HepG2 (cell line): ENCODE measurements at regions not wholly inside any gene's neighbourhood (a gene's known extent, or its start where the extent isn't known, plus 50 kb on each side); places are given as distances from the start of the nearest gene placed in this dataset.

Experiments
- ATAC-seq: fragments of 200-7000 bp; cut with Tn5 transposase; 3 replicates; pipeline ENCODE4 v1.9.1; 2020; ENCODE audit warnings: mild to moderate bottlenecking, moderate library complexity
- BruUV-seq: library from RNA; stranded (reverse); fragments of 400-500 nt; replicated peaks from 2 replicates; lab custom pipeline; 2021; lab: Mats Ljungman, UMichigan
- CTCF ChIA-PET: fragments of 300-600 bp; formaldehyde crosslinking; extraction: SDS; loops from one replicate; lab custom pipeline; 2021; ENCODE audit warnings: low total read pairs, inconsistent platforms, low intra/inter-chr PET ratio; lab: Yijun Ruan, JAX
- POLR2A ChIA-PET: fragments of 350-600 bp; sonication (Branson Sonifier 250); formaldehyde crosslinking; loops from one replicate; lab custom pipeline; 2020; ENCODE audit warnings: antibody characterized with exemption, inconsistent platforms; lab: Yijun Ruan, JAX
- DNase-seq: peaks from one replicate; pipeline ENCODE4 v3.0.0-alpha.2; 2015; ENCODE audit warnings: low spot score
- FAIRE-seq: peaks from 3 replicates; lab custom pipeline; 2011; peaks lifted over from hg19 to GRCh38; lab: Jason Lieb, UNC
- H2AFZ ChIP-seq: one replicate; pipeline ENCODE4 v1.6.1; 2011; ENCODE audit warnings: low read length, inconsistent platforms
- H3K27ac ChIP-seq: fragments of 300-600 bp; 3 replicates; pipeline ENCODE4 v1.8.0; 2011; ENCODE audit warnings: mixed run types, mild to moderate bottlenecking, mixed read lengths, low read length, inconsistent platforms; ENCODE audit not compliant: insufficient read depth; ENCODE audit errors: extremely low read length
- H3K27me3 ChIP-seq, 2 experiments: fragments of 200-600 bp in 1 of 2; 2 replicates in 1 of 2; 3 replicates in 1 of 2; pipeline versions ENCODE4 v1.6.0 to v1.8.0; 2011; ENCODE audit warnings: low read length in 2 of 2, mild to moderate bottlenecking in 2 of 2, moderate library complexity in 2 of 2, inconsistent platforms in 1 of 2; ENCODE audit not compliant: insufficient read depth in 2 of 2, control insufficient read depth in 1 of 2
- H3K36me3 ChIP-seq, 2 experiments: fragments of 200-600 bp in 1 of 2; replicated peaks in 1 of 2; 2 replicates in 1 of 2; 3 replicates in 1 of 2; pipeline versions ENCODE4 v1.5.1 to v1.8.0; 2011; ENCODE audit warnings: low read length in 2 of 2, inconsistent platforms in 1 of 2; ENCODE audit not compliant: insufficient read depth in 2 of 2, control insufficient read depth in 1 of 2
- H3K4me1 ChIP-seq: 2 replicates; pipeline ENCODE4 v1.5.1; 2012; ENCODE audit warnings: low read length, inconsistent platforms; ENCODE audit not compliant: insufficient read depth
- H3K4me2 ChIP-seq: 2 replicates; pipeline ENCODE4 v1.6.0; 2011; ENCODE audit warnings: low read depth, low read length, inconsistent platforms
- H3K4me3 ChIP-seq, 3 experiments: fragments of 200-600 bp in 1 of 3; sonication (generic), shearing (Covaris generic) in 1 of 3; replicated peaks in 1 of 3; 2 replicates each; pipeline ENCODE4 v1.5.1; 2011 to 2016; ENCODE audit warnings: low read length in 3 of 3, inconsistent platforms in 2 of 3, low read depth in 2 of 3, mild to moderate bottlenecking in 2 of 3, control low read depth in 1 of 3, mixed read lengths in 1 of 3; ENCODE audit not compliant: insufficient read depth in 1 of 3
- H3K79me2 ChIP-seq: one replicate; pipeline ENCODE4 v1.6.1; 2011; ENCODE audit warnings: low read length, inconsistent platforms; ENCODE audit not compliant: insufficient read depth
- H3K9ac ChIP-seq: 2 replicates; pipeline ENCODE4 v1.6.0; 2011; ENCODE audit warnings: mild to moderate bottlenecking, low read depth, low read length, inconsistent platforms; ENCODE audit not compliant: insufficient read depth
- H3K9me3 ChIP-seq: 2 replicates; pipeline ENCODE4 v1.5.1; 2012; ENCODE audit warnings: mild to moderate bottlenecking, low read length
- H4K20me1 ChIP-seq: 2 replicates; pipeline ENCODE4 v1.6.0; 2011; ENCODE audit warnings: inconsistent platforms, mild to moderate bottlenecking, low read length, moderate library complexity; ENCODE audit not compliant: insufficient read depth
- AHR ChIP-seq: IDR thresholded peaks from 2 replicates; pipeline ENCODE4 v1.6.1; 2018; ENCODE audit warnings: missing genetic modification reagents, missing compliant biosample characterization
- CTCF ChIP-seq: sonication (generic); formaldehyde crosslinking; IDR thresholded peaks from 2 replicates; pipeline ENCODE4 v1.5.0; 2020; ENCODE audit warnings: mild to moderate bottlenecking, missing genetic modification reagents, moderate library complexity
- FOXA1 ChIP-seq, 2 experiments: fragments of 450-650 bp in 1 of 2; sonication (generic) in 1 of 2; formaldehyde crosslinking in 1 of 2; IDR thresholded peaks; 2 replicates each; pipeline versions ENCODE4 v1.4.0 to v1.6.1; 2016 to 2020; ENCODE audit warnings: missing genetic modification reagents in 1 of 2
- GLMP ChIP-seq: sonication (generic); formaldehyde crosslinking; IDR thresholded peaks from 2 replicates; pipeline ENCODE4 v1.9.0; 2021; ENCODE audit warnings: missing genetic modification reagents, mild to moderate bottlenecking, borderline replicate concordance
- KAT2B ChIP-seq: fragments of 150-350 bp; IDR thresholded peaks from 2 replicates; pipeline ENCODE4 v1.6.1; 2014; ENCODE audit warnings: low read depth, low read length, borderline replicate concordance
- RFXAP ChIP-seq: sonication (generic); formaldehyde crosslinking; IDR thresholded peaks from 2 replicates; pipeline ENCODE4 v1.4.0; 2020; ENCODE audit warnings: missing genetic modification reagents, borderline replicate concordance
- SCMH1 ChIP-seq: sonication (generic); formaldehyde crosslinking; IDR thresholded peaks from 2 replicates; pipeline ENCODE4 v1.9.0; 2021; ENCODE audit warnings: missing genetic modification reagents, mild to moderate bottlenecking, borderline replicate concordance
- SP2 ChIP-seq: sonication (generic); formaldehyde crosslinking; IDR thresholded peaks from 2 replicates; pipeline ENCODE4 v1.5.1; 2020; ENCODE audit warnings: mild to moderate bottlenecking, missing genetic modification reagents
- TARDBP ChIP-seq: sonication (generic); formaldehyde crosslinking; IDR thresholded peaks from 2 replicates; pipeline ENCODE4 v1.8.0; 2022; ENCODE audit warnings: mild to moderate bottlenecking, missing genetic modification reagents
- XBP1 ChIP-seq: sonication (generic); formaldehyde crosslinking; IDR thresholded peaks from 2 replicates; pipeline ENCODE4 v1.5.0; 2020; ENCODE audit warnings: missing genetic modification reagents
- ZFP82 ChIP-seq: sonication (generic); formaldehyde crosslinking; IDR thresholded peaks from 2 replicates; pipeline ENCODE4 v1.5.1; 2020; ENCODE audit warnings: mild to moderate bottlenecking, missing genetic modification reagents, borderline replicate concordance
- ZNF253 ChIP-seq: sonication (generic); formaldehyde crosslinking; IDR thresholded peaks from 2 replicates; pipeline ENCODE4 v1.8.0; 2022; ENCODE audit warnings: mild to moderate bottlenecking, missing genetic modification reagents, borderline replicate concordance
- ZNF773 ChIP-seq: sonication (generic); formaldehyde crosslinking; IDR thresholded peaks from 2 replicates; pipeline ENCODE4 v1.4.0; 2020; ENCODE audit warnings: missing genetic modification reagents, borderline replicate concordance
- WGBS: methylation state at CpG from one replicate; pipeline ENCODE4 v1.1.6; 2017; ENCODE audit warnings: low lambda C conversion rate; 5-methylcytosine and 5-hydroxymethylcytosine counted together
- in situ Hi-C: cut with HindIII; loops from 2 replicates; pipeline ENCODE4 v1.10.0; 2017; ENCODE audit warnings: low pct_unique_long_range_greater_than_20kb; ENCODE audit not compliant: extremely low pct_ligation_motif_present
- intact Hi-C: fragments of 100-400 bp; cut with micrococcal nuclease; formaldehyde crosslinking; loops from one replicate; pipeline ENCODE4 v1.10.0; 2022; ENCODE audit not compliant: unreplicated experiment
- TF ChIP-seq, protein P1 (sequence below): sonication (generic); formaldehyde crosslinking; IDR thresholded peaks from 2 replicates; pipeline ENCODE4 v1.4.0; 2020; ENCODE audit warnings: mild to moderate bottlenecking, missing genetic modification reagents

- no peak for DNase-seq
- H2AFZ ChIP-seq, result no peak overlapping the region
- no peaks in the 10 kb centered on the region for H4K20me1 ChIP-seq
- H3K9me3 ChIP-seq, result no peaks in the 10 kb centered on the region
- ATAC-seq, result no peak
- no peaks in the 10 kb centered on the region for H3K27me3 ChIP-seq
- no peak for FAIRE-seq
- H3K79me2 ChIP-seq, result no peaks in the 10 kb centered on the region
- no TSS peak for BruUV-seq
- intact Hi-C loops (no loop called here), in situ Hi-C loops (no loop called here)
- no peak overlapping the region for H3K9ac ChIP-seq
- ChIA-PET POLR2A (no interaction called here), CTCF (no interaction called here)
- H3K27ac ChIP-seq, result no peak overlapping the region
- TF ChIP-seq, protein P1, sequence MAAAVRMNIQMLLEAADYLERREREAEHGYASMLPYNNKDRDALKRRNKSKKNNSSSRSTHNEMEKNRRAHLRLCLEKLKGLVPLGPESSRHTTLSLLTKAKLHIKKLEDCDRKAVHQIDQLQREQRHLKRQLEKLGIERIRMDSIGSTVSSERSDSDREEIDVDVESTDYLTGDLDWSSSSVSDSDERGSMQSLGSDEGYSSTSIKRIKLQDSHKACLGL (CRISPR knock-in tag), result no peak
- no peak for TF ChIP-seq ZNF773 (CRISPR knock-in tag)
- WGBS, result 41% methylated on average over 8 of the region's 8 CpGs
- no peak overlapping the region for H3K4me3 ChIP-seq
- H3K36me3 ChIP-seq, result no peaks in the 10 kb centered on the region
- no peak overlapping the region for H3K4me2 ChIP-seq
- H3K4me1 ChIP-seq, result no peaks in the 10 kb centered on the region
These were observed 113.3 kb downstream of the HPGD start for GRCh38 chr4:174408841-174409552.

DNA sequence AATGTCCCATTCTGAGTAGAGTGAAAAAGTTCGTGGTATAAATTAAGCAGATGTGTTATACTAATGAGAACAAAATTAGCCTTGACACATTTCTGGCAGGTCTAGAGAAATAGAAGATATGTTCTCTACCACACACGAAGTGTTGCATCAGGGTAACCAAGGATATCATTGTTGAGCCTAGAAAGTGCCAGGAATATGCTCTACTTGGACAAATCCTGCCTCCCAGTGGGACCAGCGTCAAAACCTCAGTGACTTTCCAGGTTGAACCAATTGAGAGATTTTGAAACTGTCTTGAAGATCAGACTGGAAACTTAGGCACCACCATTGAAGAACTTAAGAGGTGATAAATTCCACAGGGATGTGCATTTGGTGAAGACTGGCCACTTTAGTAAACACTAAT, 115.9 kb downstream of the HPGD start:
- no TSS peak for BruUV-seq
- 0% methylated on average over 3 of the region's 3 CpGs for WGBS
- no peak for TF ChIP-seq SP2 (CRISPR knock-in tag)
- no peak for TF ChIP-seq SCMH1 (CRISPR knock-in tag)
- no peak for TF ChIP-seq TARDBP (CRISPR knock-in tag)
- no peak for TF ChIP-seq ZNF253
- TF ChIP-seq GLMP (CRISPR knock-in tag), result no peak
- no peak for TF ChIP-seq RFXAP (CRISPR knock-in tag)
- no peak for TF ChIP-seq AHR (CRISPR knock-in tag)
- TF ChIP-seq KAT2B, result no peak
- TF ChIP-seq ZFP82 (CRISPR knock-in tag), result no peak
- no peak for TF ChIP-seq CTCF (CRISPR knock-in tag)
- TF ChIP-seq XBP1, result no peak
- no peak for TF ChIP-seq FOXA1 (IDR thresholded peaks at IDR 0.05)
- no peak for TF ChIP-seq FOXA1 (CRISPR knock-in tag; IDR thresholded peaks at IDR 0.05)

More for the DNA sequence above, 115.9 kb downstream of the HPGD start:
- no peak for DNase-seq
- H3K79me2 ChIP-seq, result no peaks in the 10 kb centered on the region
- POLR2A ChIA-PET, result no interaction called here
- H3K27me3 ChIP-seq, result no peaks in the 10 kb centered on the region
- no peak overlapping the region for H2AFZ ChIP-seq
- no peak overlapping the region for H3K4me2 ChIP-seq
- no peak for FAIRE-seq
- in situ Hi-C loops, result no loop called here
- ATAC-seq, result no peak
- no peaks in the 10 kb centered on the region for H4K20me1 ChIP-seq
- no peaks in the 10 kb centered on the region for H3K36me3 ChIP-seq
- H3K4me1 ChIP-seq, result no peaks in the 10 kb centered on the region
- intact Hi-C loops, result no loop called here
- no peak overlapping the region for H3K9ac ChIP-seq
- H3K9me3 ChIP-seq, result no peaks in the 10 kb centered on the region
- no peak overlapping the region for H3K4me3 ChIP-seq
- CTCF ChIA-PET, result no interaction called here
- H3K27ac ChIP-seq, result no peak overlapping the region
